ENCODE measurements at regions not wholly inside any gene's neighbourhood (a gene's known extent, or its start where the extent isn't known, plus 50 kb on each side); places are given as distances from the start of the nearest gene placed in this dataset.

GRCh38 chr12:43238281-43238680, 313.7 kb downstream of the ADAMTS20 start:
- Histone ChIP-seq H3K36me3 (ENCODE audit: control insufficient read depth in 2 of 2, insufficient read depth in 2 of 2, low read length in 1 of 2) (no peaks in the 10 kb centered on the region), H3K9ac (ENCODE audit: control insufficient read depth, insufficient read depth, low read length) (no peak overlapping the region)

More at GRCh38 chr12:43238281-43238680, 313.7 kb downstream of the ADAMTS20 start:
- H3K27me3 ChIP-seq (replicated peaks in 1 of 2; ENCODE audit: control insufficient read depth in 2 of 2, insufficient read depth in 2 of 2, low read length in 1 of 2) = no peaks in the 10 kb centered on the region
- no peak overlapping the region for H3K4me3 ChIP-seq
- ATAC-seq = no peak
- no TSS peak for BruUV-seq (replicated peaks)
- no peaks in the 10 kb centered on the region for H3K9me3 ChIP-seq (replicated peaks; ENCODE audit: control insufficient read depth, insufficient read depth, low read length)
- H4K20me1 ChIP-seq (ENCODE audit: control insufficient read depth, insufficient read depth) = no peaks in the 10 kb centered on the region
- intact Hi-C loops (cut with micrococcal nuclease; ENCODE audit: unreplicated experiment) (no loop called here), in situ Hi-C loops (cut with MboI) (no loop called here)
- ChIA-PET RAD21 (ENCODE audit: unreplicated experiment) (no interaction called here), SMC1A (ENCODE audit: uncharacterized antibody, unreplicated experiment) (interaction anchor here (1.3 kb wide), 1 partner anchor 10 kb away, joined by 3 read pairs; no protein-coding TSS in a partner anchor), POLR2A (no interaction called here), CTCF (no interaction called here)
- H3K79me2 ChIP-seq (ENCODE audit: control insufficient read depth, insufficient read depth, low read length) = no peaks in the 10 kb centered on the region
- H3K27ac ChIP-seq (ENCODE audit: control insufficient read depth, insufficient read depth) = no peak overlapping the region
- TF ChIP-seq RELA (IDR thresholded peaks at IDR 0.05; ENCODE audit: borderline replicate concordance, partially characterized antibody) (no peak), RCOR1 (conservative IDR thresholded peaks at IDR 0.05; ENCODE audit: low read depth, low read length) (no peak), PAX8 (IDR thresholded peaks at IDR 0.05) (no peak), MTA2 (IDR thresholded peaks at IDR 0.05; ENCODE audit: low read depth) (no peak), ATF7 (IDR thresholded peaks at IDR 0.05; ENCODE audit: low read depth) (no peak)
- TF ChIP-seq, protein P1, sequence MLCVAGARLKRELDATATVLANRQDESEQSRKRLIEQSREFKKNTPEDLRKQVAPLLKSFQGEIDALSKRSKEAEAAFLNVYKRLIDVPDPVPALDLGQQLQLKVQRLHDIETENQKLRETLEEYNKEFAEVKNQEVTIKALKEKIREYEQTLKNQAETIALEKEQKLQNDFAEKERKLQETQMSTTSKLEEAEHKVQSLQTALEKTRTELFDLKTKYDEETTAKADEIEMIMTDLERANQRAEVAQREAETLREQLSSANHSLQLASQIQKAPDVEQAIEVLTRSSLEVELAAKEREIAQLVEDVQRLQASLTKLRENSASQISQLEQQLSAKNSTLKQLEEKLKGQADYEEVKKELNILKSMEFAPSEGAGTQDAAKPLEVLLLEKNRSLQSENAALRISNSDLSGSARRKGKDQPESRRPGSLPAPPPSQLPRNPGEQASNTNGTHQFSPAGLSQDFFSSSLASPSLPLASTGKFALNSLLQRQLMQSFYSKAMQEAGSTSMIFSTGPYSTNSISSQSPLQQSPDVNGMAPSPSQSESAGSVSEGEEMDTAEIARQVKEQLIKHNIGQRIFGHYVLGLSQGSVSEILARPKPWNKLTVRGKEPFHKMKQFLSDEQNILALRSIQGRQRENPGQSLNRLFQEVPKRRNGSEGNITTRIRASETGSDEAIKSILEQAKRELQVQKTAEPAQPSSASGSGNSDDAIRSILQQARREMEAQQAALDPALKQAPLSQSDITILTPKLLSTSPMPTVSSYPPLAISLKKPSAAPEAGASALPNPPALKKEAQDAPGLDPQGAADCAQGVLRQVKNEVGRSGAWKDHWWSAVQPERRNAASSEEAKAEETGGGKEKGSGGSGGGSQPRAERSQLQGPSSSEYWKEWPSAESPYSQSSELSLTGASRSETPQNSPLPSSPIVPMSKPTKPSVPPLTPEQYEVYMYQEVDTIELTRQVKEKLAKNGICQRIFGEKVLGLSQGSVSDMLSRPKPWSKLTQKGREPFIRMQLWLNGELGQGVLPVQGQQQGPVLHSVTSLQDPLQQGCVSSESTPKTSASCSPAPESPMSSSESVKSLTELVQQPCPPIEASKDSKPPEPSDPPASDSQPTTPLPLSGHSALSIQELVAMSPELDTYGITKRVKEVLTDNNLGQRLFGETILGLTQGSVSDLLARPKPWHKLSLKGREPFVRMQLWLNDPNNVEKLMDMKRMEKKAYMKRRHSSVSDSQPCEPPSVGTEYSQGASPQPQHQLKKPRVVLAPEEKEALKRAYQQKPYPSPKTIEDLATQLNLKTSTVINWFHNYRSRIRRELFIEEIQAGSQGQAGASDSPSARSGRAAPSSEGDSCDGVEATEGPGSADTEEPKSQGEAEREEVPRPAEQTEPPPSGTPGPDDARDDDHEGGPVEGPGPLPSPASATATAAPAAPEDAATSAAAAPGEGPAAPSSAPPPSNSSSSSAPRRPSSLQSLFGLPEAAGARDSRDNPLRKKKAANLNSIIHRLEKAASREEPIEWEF (IDR thresholded peaks at IDR 0.05; ENCODE audit: insufficient replicate concordance, low read depth, low read length) = no peak
- no peak overlapping the region for H3K4me2 ChIP-seq (ENCODE audit: control insufficient read depth, insufficient read depth)
- DNase-seq (ENCODE audit: low read depth, low spot score) = no peak
- no peaks in the 10 kb centered on the region for H3K4me1 ChIP-seq (ENCODE audit: control insufficient read depth, insufficient read depth, low read length)
- H2AFZ ChIP-seq (ENCODE audit: control insufficient read depth, low read depth, low read length) = no peak overlapping the region
- FAIRE-seq = no peak

Measured in GM12878 (cell line).